PFSK-1 (cell line): ENCODE measurements at regions not wholly inside any gene's neighbourhood (a gene's known extent, or its start where the extent isn't known, plus 50 kb on each side); places are given as distances from the start of the nearest gene placed in this dataset.

Experiments
- FOXP2 ChIP-seq: optimal IDR thresholded peaks from 2 replicates; pipeline ENCODE3; 2011; ENCODE audit warnings: borderline replicate concordance, control low read depth, inconsistent platforms; ENCODE audit not compliant: insufficient read depth; ENCODE audit errors: extremely low read length, extremely low read depth
- POLR2AphosphoS5 ChIP-seq: IDR thresholded peaks from 2 replicates; pipeline ENCODE4 v1.6.1; 2012; ENCODE audit warnings: low read depth, mild to moderate bottlenecking, control low read depth, low read length, moderate library complexity
- SIN3A ChIP-seq: IDR thresholded peaks from 2 replicates; pipeline ENCODE4 v1.6.1; 2012; ENCODE audit warnings: mild to moderate bottlenecking, low read length, moderate library complexity, borderline replicate concordance; ENCODE audit not compliant: insufficient read depth
- TAF1 ChIP-seq: IDR thresholded peaks from 2 replicates; pipeline ENCODE4 v1.6.1; 2012; ENCODE audit warnings: low read length, control low read depth, borderline replicate concordance; ENCODE audit not compliant: insufficient read depth
- TF ChIP-seq, protein P1 (sequence below), 2 experiments: IDR thresholded peaks; 2 replicates each; pipeline versions ENCODE4 v1.6.1 to v1.8.0; 2011 to 2012; ENCODE audit warnings: low read depth in 2 of 2, low read length in 2 of 2, control low read depth in 1 of 2, inconsistent platforms in 1 of 2, mild to moderate bottlenecking in 1 of 2, moderate library complexity in 1 of 2; ENCODE audit not compliant: insufficient read depth in 1 of 2

- no peak for TF ChIP-seq POLR2AphosphoS5
- TF ChIP-seq SIN3A = no peak
- TF ChIP-seq, protein P1, sequence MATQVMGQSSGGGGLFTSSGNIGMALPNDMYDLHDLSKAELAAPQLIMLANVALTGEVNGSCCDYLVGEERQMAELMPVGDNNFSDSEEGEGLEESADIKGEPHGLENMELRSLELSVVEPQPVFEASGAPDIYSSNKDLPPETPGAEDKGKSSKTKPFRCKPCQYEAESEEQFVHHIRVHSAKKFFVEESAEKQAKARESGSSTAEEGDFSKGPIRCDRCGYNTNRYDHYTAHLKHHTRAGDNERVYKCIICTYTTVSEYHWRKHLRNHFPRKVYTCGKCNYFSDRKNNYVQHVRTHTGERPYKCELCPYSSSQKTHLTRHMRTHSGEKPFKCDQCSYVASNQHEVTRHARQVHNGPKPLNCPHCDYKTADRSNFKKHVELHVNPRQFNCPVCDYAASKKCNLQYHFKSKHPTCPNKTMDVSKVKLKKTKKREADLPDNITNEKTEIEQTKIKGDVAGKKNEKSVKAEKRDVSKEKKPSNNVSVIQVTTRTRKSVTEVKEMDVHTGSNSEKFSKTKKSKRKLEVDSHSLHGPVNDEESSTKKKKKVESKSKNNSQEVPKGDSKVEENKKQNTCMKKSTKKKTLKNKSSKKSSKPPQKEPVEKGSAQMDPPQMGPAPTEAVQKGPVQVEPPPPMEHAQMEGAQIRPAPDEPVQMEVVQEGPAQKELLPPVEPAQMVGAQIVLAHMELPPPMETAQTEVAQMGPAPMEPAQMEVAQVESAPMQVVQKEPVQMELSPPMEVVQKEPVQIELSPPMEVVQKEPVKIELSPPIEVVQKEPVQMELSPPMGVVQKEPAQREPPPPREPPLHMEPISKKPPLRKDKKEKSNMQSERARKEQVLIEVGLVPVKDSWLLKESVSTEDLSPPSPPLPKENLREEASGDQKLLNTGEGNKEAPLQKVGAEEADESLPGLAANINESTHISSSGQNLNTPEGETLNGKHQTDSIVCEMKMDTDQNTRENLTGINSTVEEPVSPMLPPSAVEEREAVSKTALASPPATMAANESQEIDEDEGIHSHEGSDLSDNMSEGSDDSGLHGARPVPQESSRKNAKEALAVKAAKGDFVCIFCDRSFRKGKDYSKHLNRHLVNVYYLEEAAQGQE (IDR thresholded peaks at IDR 0.05; ENCODE audit: insufficient read depth in 1 of 2, low read depth in 2 of 2, low read length in 2 of 2) = no peak
- TF ChIP-seq TAF1 = no peak
- no peak for TF ChIP-seq FOXP2
Measured at GRCh38 chr7:156220701-156221100, 408.4 kb upstream of the SHH start.

GRCh38 chr7:156220078-156220605 lies 407.9 kb upstream of the SHH start:
- TF ChIP-seq TAF1 (no peak), FOXP2 (no peak), SIN3A (no peak), POLR2AphosphoS5 (no peak)
- TF ChIP-seq, protein P1 (IDR thresholded peaks at IDR 0.05; ENCODE audit: insufficient read depth in 1 of 2, low read depth in 2 of 2, low read length in 2 of 2) = no peak

- TF ChIP-seq FOXP2 (no peak), SIN3A (no peak), TAF1 (no peak), POLR2AphosphoS5 (no peak)
- TF ChIP-seq, protein P1 (IDR thresholded peaks at IDR 0.05; ENCODE audit: insufficient read depth in 1 of 2, low read depth in 2 of 2, low read length in 2 of 2) = no peak
Measured at GRCh38 chr7:156219307-156220077, 407.2 kb upstream of the SHH start.

DNA sequence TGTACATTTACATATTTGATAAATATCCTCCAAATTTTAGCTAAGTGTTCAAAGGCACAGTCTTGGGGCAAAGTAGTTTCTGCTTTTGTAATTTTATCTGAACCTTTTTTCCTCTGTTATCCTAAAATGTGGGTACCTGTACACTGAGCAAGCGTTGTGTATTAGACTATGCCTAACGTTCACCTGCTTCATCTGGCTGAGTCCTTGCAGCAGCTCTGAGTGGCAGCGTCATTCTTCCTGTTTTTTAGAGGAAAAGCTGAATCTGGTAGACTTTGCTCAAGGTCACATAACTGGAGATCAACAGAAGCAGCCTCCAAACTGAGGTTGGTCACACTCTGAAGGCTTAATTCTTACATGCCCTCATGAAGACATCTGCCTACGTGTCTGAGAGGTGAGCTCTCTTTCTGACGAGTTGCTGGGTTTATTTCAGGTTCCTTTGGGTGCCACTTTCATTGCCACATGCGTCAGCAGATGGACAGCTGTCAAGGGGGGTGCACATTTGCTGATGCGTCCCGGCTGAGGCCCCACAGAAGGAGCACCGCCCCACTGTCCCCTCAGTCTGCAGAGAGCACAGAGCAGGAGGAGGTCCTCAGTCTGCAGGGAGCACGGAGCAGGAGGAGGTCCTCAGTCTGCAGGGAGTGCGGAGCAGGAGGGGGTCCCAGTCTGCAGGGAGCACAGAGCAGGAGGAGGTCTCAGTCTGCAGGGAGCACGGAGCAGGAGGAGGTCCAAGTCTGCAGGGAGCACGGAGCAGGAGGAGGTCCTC lies 406.5 kb upstream of the SHH start:
- TF ChIP-seq FOXP2 (no peak), TAF1 (no peak), SIN3A (no peak), POLR2AphosphoS5 (no peak)
- TF ChIP-seq, protein P1 (IDR thresholded peaks at IDR 0.05; ENCODE audit: insufficient read depth in 1 of 2, low read depth in 2 of 2, low read length in 2 of 2) = no peak
